T-helper 1 cell treated with Interleukin-12 subunit alpha and Interleukin-12 subunit beta and Interleukin-4 antibody, amounts not matched to agents 30 μg/mL and 1 μg/mL, for 36 hours (primary cell): ENCODE measurements at regions not wholly inside any gene's neighbourhood (a gene's known extent, or its start where the extent isn't known, plus 50 kb on each side); places are given as distances from the start of the nearest gene placed in this dataset.

Experiments
- H3K27ac Mint-ChIP-seq: one replicate; pipeline ENCODE4 v1.8.0; 2021; ENCODE audit warnings: mild to moderate bottlenecking, mixed read lengths
- H3K27me3 Mint-ChIP-seq: one replicate; pipeline ENCODE4 v1.8.0; 2021; ENCODE audit warnings: low read depth, mixed read lengths
- H3K36me3 Mint-ChIP-seq: one replicate; pipeline ENCODE4 v1.8.0; 2021; ENCODE audit warnings: low read depth, mixed read lengths
- H3K4me1 Mint-ChIP-seq: one replicate; pipeline ENCODE4 v1.8.0; 2021; ENCODE audit warnings: low read depth, mixed read lengths
- H3K4me3 Mint-ChIP-seq: one replicate; pipeline ENCODE4 v1.8.0; 2021; ENCODE audit warnings: mild to moderate bottlenecking, moderate library complexity, mixed read lengths
- H3K9me3 Mint-ChIP-seq: one replicate; pipeline ENCODE4 v1.8.0; 2021; ENCODE audit warnings: mixed read lengths

- no peak overlapping the region for H3K27ac Mint-ChIP-seq
- no peaks in the 10 kb centered on the region for H3K36me3 Mint-ChIP-seq
- peaks cover 4% of the 10 kb centered on the region for H3K9me3 Mint-ChIP-seq
- peaks cover 12% of the 10 kb centered on the region for H3K27me3 Mint-ChIP-seq
- no peak overlapping the region for H3K4me3 Mint-ChIP-seq
- H3K4me1 Mint-ChIP-seq: peaks cover 1% of the 10 kb centered on the region
Observed at GRCh38 chr4:38237139-38237538, 276.9 kb downstream of the PTTG2 start.

DNA sequence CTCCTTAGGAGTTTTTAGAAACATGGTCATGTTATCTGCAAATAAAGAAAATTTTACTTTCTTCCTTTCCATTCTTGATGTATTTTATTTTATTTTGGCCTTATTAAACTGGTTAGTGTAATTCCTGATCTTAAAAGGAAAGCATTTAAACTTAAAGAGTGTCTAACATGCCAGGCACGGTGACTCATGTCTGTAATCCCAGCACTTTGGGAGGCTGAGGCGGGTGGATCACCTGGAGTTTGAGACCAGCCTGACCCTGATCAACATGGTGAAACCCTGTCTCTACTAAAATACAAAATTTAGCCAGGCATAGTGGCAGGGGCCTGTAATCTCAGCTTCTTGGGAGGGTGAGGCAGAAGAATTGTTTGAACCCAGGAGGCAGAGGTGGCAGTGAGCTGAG lies 281.3 kb downstream of the PTTG2 start:
- Mint-ChIP-seq H3K4me3 (no peak overlapping the region), H3K27ac (no peak overlapping the region), H3K9me3 (no peaks in the 10 kb centered on the region), H3K36me3 (peaks cover 2% of the 10 kb centered on the region), H3K4me1 (peaks cover 7% of the 10 kb centered on the region), H3K27me3 (peaks cover 7% of the 10 kb centered on the region)

DNA sequence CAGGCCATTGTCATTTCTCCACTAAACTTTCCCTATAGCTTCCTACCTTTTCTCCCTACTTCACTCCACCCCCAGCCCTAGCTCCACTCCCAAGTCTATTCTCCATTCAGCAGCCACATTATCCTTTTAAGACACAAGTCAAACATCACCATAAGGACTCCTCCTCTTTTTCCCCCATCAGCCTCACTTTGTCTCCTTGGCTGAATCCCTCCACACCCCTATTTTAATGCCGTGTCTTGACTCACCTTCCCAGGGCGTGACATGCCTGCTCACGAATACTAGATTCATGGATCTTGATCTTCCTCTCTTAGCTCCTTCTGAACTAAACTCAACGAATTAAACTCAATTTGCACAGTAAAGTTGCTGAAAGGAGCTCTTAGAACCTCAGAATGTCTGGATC lies 281.9 kb downstream of the PTTG2 start:
- peaks cover 7% of the 10 kb centered on the region for H3K4me1 Mint-ChIP-seq
- no peak overlapping the region for H3K4me3 Mint-ChIP-seq
- no peaks in the 10 kb centered on the region for H3K9me3 Mint-ChIP-seq
- peaks cover 2% of the 10 kb centered on the region for H3K36me3 Mint-ChIP-seq
- H3K27me3 Mint-ChIP-seq: peaks cover 7% of the 10 kb centered on the region
- no peak overlapping the region for H3K27ac Mint-ChIP-seq

DNA sequence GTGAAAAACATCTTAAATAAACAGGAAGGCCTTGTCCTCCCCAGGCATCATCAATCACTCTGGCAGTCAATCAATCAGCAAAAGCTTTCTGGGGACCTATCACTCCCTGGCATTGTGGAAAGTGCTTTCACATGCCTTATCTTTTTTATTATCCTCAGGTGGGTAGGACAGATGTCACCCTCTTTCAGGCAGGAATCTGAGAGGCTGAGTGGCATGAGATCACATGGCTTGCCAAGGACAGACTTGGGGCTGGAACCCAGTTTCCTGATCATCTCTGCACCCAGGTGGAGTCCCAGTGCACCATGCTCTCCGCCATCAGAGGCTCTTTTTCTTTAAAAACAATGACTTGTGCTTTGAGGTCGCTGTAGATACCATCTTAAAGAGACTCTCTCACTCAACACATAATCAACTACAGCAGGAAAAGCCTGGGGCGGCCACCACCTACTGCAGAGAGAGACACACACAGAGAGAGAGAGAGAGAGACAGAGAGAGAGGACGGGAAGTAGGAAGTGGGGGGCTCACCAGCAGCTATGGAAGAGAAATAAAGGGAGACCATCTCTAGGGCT lies 282.7 kb downstream of the PTTG2 start:
- Mint-ChIP-seq H3K9me3 (no peaks in the 10 kb centered on the region), H3K27me3 (peaks cover 7% of the 10 kb centered on the region), H3K36me3 (peaks cover 2% of the 10 kb centered on the region), H3K4me1 (peaks cover 7% of the 10 kb centered on the region), H3K4me3 (no peak overlapping the region), H3K27ac (no peak overlapping the region)

GRCh38 chr4:38243388-38244053 lies 283.3 kb downstream of the PTTG2 start:
- Mint-ChIP-seq H3K27me3 (peaks cover 3% of the 10 kb centered on the region), H3K4me1 (peaks cover 7% of the 10 kb centered on the region), H3K27ac (peak overlapping the region; percentile 55), H3K9me3 (no peaks in the 10 kb centered on the region), H3K4me3 (no peak overlapping the region), H3K36me3 (peaks cover 2% of the 10 kb centered on the region)

- Mint-ChIP-seq H3K27me3 (peaks cover 7% of the 10 kb centered on the region), H3K4me1 (no peaks in the 10 kb centered on the region), H3K36me3 (peaks cover 8% of the 10 kb centered on the region), H3K9me3 (peaks cover 41% of the 10 kb centered on the region), H3K27ac (no peak overlapping the region), H3K4me3 (no peak overlapping the region)
Observed at GRCh38 chr4:38254825-38255224, 294.6 kb downstream of the PTTG2 start.

GRCh38 chr4:38255572-38255971 lies 295.4 kb downstream of the PTTG2 start:
- Mint-ChIP-seq H3K36me3 (peaks cover 8% of the 10 kb centered on the region), H3K27ac (no peak overlapping the region), H3K27me3 (peaks cover 7% of the 10 kb centered on the region), H3K9me3 (peaks cover 33% of the 10 kb centered on the region), H3K4me3 (no peak overlapping the region), H3K4me1 (no peaks in the 10 kb centered on the region)

DNA sequence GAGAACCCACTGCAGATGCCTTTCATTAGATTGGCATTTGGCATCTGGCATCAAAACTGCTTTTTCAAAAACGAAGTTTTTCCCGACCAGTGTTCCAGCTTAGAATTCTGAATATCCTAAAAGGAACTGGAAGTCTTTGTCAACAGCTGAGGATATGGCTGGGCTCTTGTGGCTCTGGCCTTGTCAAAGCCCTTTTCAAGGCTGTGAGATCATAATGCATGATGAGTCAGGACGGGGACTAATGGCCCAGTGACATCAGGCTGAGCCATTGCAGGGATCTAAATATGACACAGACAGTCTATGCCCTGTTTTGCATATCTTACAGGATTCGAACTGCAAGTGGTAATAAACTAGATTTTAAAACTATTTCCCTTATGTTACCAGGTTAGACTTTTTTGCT lies 306.4 kb downstream of the PTTG2 start:
- no peaks in the 10 kb centered on the region for H3K4me1 Mint-ChIP-seq
- no peaks in the 10 kb centered on the region for H3K9me3 Mint-ChIP-seq
- peaks cover 21% of the 10 kb centered on the region for H3K27me3 Mint-ChIP-seq
- no peak overlapping the region for H3K27ac Mint-ChIP-seq
- H3K4me3 Mint-ChIP-seq: no peak overlapping the region
- no peaks in the 10 kb centered on the region for H3K36me3 Mint-ChIP-seq

- no peak overlapping the region for H3K27ac Mint-ChIP-seq
- H3K9me3 Mint-ChIP-seq: no peaks in the 10 kb centered on the region
- H3K4me3 Mint-ChIP-seq: no peak overlapping the region
- peaks cover 17% of the 10 kb centered on the region for H3K27me3 Mint-ChIP-seq
- no peaks in the 10 kb centered on the region for H3K36me3 Mint-ChIP-seq
- H3K4me1 Mint-ChIP-seq: no peaks in the 10 kb centered on the region
Observed at GRCh38 chr4:38268108-38268820, 308.1 kb downstream of the PTTG2 start.

GRCh38 chr4:38268837-38269236 lies 308.6 kb downstream of the PTTG2 start:
- Mint-ChIP-seq H3K4me1 (no peaks in the 10 kb centered on the region), H3K9me3 (no peaks in the 10 kb centered on the region), H3K36me3 (no peaks in the 10 kb centered on the region), H3K27ac (no peak overlapping the region), H3K27me3 (peaks cover 14% of the 10 kb centered on the region), H3K4me3 (no peak overlapping the region)

DNA sequence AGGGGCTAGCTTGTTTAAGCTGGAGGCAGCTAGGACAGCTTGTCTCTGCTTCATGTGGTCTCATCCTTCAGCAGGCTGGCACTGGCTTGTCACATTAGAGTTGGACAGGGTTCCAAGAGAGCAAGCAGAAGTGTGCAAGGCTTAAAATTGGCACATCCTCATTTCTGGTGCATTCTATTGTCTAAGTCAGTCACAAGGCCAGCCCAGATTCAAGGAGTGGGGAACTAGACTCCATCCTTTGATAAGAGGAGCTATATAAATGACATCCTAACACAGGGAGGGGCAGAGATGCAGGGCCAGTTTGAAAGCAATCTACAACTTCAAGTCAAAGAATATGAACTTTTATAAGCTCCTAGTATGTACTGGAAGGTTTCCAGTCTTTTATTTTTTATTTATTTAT lies 313.2 kb downstream of the PTTG2 start:
- Mint-ChIP-seq H3K36me3 (no peaks in the 10 kb centered on the region), H3K27ac (no peak overlapping the region), H3K4me1 (no peaks in the 10 kb centered on the region), H3K27me3 (peaks cover 4% of the 10 kb centered on the region), H3K9me3 (peaks cover 12% of the 10 kb centered on the region), H3K4me3 (no peak overlapping the region)

DNA sequence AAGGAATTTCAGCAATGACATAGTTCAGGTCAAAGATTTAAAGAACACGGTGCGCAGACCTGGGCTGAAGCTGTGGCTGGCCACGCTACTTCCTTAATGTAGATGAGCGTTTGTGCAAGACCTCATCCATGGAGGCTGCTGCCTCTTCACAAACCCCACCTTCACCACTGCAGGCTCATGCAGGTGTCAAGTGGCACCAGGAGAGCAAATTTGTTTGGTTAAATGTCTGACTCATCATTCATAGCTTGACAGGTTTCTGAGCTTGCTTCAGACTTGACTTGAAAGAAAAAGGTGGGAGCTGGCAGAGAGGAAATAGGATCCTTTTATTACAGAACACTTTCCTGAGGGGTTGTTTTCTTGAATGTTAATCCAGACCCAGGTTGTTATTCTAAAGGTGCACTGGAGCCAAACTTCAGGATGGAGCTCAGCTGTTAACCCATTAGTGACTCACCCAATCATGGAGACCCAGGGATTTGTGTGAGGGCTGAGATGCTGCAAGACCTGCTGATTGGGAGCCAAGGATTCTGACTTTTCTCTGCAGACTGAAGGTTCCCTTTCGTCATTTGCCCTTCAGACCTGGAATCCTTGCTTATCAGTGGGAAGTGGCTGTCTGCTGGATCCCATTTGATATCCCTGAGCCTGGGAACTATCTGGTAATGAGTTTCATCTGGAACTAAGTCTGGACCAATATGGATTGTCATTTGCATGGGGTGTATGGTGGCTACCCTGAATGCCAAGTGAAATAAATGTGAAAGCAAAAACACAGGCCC lies 315.3 kb downstream of the PTTG2 start:
- Mint-ChIP-seq H3K27ac (no peak overlapping the region), H3K27me3 (no peaks in the 10 kb centered on the region), H3K4me3 (no peak overlapping the region), H3K36me3 (no peaks in the 10 kb centered on the region), H3K4me1 (no peaks in the 10 kb centered on the region), H3K9me3 (peaks cover 13% of the 10 kb centered on the region)

GRCh38 chr4:38278255-38278654 lies 318.1 kb downstream of the PTTG2 start:
- Mint-ChIP-seq H3K4me3 (no peak overlapping the region), H3K9me3 (peaks cover 13% of the 10 kb centered on the region), H3K27ac (no peak overlapping the region), H3K4me1 (no peaks in the 10 kb centered on the region), H3K27me3 (peaks cover 4% of the 10 kb centered on the region), H3K36me3 (no peaks in the 10 kb centered on the region)

- Mint-ChIP-seq H3K4me1 (peaks cover 3% of the 10 kb centered on the region), H3K27ac (no peak overlapping the region), H3K9me3 (peaks cover 13% of the 10 kb centered on the region), H3K36me3 (no peaks in the 10 kb centered on the region), H3K27me3 (peaks cover 4% of the 10 kb centered on the region), H3K4me3 (no peak overlapping the region)
Observed at GRCh38 chr4:38279077-38279476, 318.9 kb downstream of the PTTG2 start.
